Neural progenitor cell (in vitro differentiated cells): ENCODE measurements at regions not wholly inside any gene's neighbourhood (a gene's known extent, or its start where the extent isn't known, plus 50 kb on each side); places are given as distances from the start of the nearest gene placed in this dataset.

ENCODE experiments used
- DNase-seq: peaks from one replicate; pipeline ENCODE4 v3.0.0-alpha.2; 2016; ENCODE audit warnings: low spot score
- H2AFZ ChIP-seq: fragments of 200-600 bp; sonication (generic); replicated peaks from 2 replicates; pipeline ENCODE4 v1.6.1; 2016; ENCODE audit warnings: antibody characterized with exemption
- H3F3A ChIP-seq: fragments of 200-600 bp; sonication (generic); 2 replicates; pipeline ENCODE4 v1.6.1; 2016; ENCODE audit warnings: antibody characterized with exemption, low read depth
- H3K27ac ChIP-seq: fragments of 200-600 bp; sonication (generic); 2 replicates; pipeline ENCODE4 v1.5.1; 2016; ENCODE audit warnings: mild to moderate bottlenecking
- H3K27me3 ChIP-seq: fragments of 200-600 bp; sonication (generic); 2 replicates; pipeline ENCODE4 v1.6.1; 2016; ENCODE audit warnings: mild to moderate bottlenecking, moderate library complexity
- H3K36me3 ChIP-seq: fragments of 200-600 bp; sonication (generic); 2 replicates; pipeline ENCODE4 v1.5.1; 2016
- H3K4me1 ChIP-seq: fragments of 200-600 bp; sonication (generic); 2 replicates; pipeline ENCODE4 v1.6.1; 2016; ENCODE audit warnings: mixed run types
- H3K4me2 ChIP-seq: fragments of 200-600 bp; sonication (generic); 2 replicates; pipeline ENCODE4 v1.6.1; 2016
- H3K4me3 ChIP-seq: fragments of 200-600 bp; sonication (generic); 2 replicates; pipeline ENCODE4 v1.5.1; 2016
- H3K79me2 ChIP-seq: fragments of 200-600 bp; sonication (generic); 2 replicates; pipeline ENCODE4 v1.6.1; 2016; ENCODE audit warnings: low read depth
- H3K9ac ChIP-seq: fragments of 200-600 bp; sonication (generic); 2 replicates; pipeline ENCODE4 v1.6.1; 2016
- H3K9me3 ChIP-seq: fragments of 200-600 bp; sonication (generic); 2 replicates; pipeline ENCODE4 v1.5.1; 2016; ENCODE audit warnings: low read depth
- H4K20me1 ChIP-seq: fragments of 200-600 bp; sonication (generic); 2 replicates; pipeline ENCODE4 v1.6.1; 2016; ENCODE audit warnings: low read depth
- H3K27ac Mint-ChIP-seq: 3 replicates; pipeline ENCODE4 v1.8.0; 2021; ENCODE audit warnings: mixed read lengths
- H3K27me3 Mint-ChIP-seq: 2 replicates; pipeline ENCODE4 v1.8.0; 2022; ENCODE audit warnings: low read depth, mild to moderate bottlenecking, inconsistent platforms, moderate library complexity, mixed read lengths; ENCODE audit not compliant: insufficient read depth
- H3K36me3 Mint-ChIP-seq: 3 replicates; pipeline ENCODE4 v1.8.0; 2021; ENCODE audit warnings: mixed read lengths
- H3K4me1 Mint-ChIP-seq: 3 replicates; pipeline ENCODE4 v1.8.0; 2021; ENCODE audit warnings: mixed read lengths
- H3K4me3 Mint-ChIP-seq: 3 replicates; pipeline ENCODE4 v1.8.0; 2021; ENCODE audit warnings: mild to moderate bottlenecking, moderate library complexity, mixed read lengths
- H3K9me3 Mint-ChIP-seq: 3 replicates; pipeline ENCODE4 v1.8.0; 2020; ENCODE audit warnings: mixed read lengths
- EZH2 ChIP-seq: fragments of 200-600 bp; sonication (generic); IDR thresholded peaks from 2 replicates; pipeline ENCODE4 v1.6.1; 2017; ENCODE audit warnings: antibody characterized with exemption, mild to moderate bottlenecking, moderate library complexity
- EZH2phosphoT487 ChIP-seq: fragments of 200-600 bp; sonication (generic); IDR thresholded peaks from 2 replicates; pipeline ENCODE4 v1.6.1; 2017; ENCODE audit warnings: antibody characterized with exemption
- TF ChIP-seq, protein P1 (sequence below): fragments of 200-600 bp; sonication (generic); IDR thresholded peaks from 2 replicates; pipeline ENCODE4 v1.5.1; 2017; ENCODE audit warnings: antibody characterized with exemption, mild to moderate bottlenecking

DNA sequence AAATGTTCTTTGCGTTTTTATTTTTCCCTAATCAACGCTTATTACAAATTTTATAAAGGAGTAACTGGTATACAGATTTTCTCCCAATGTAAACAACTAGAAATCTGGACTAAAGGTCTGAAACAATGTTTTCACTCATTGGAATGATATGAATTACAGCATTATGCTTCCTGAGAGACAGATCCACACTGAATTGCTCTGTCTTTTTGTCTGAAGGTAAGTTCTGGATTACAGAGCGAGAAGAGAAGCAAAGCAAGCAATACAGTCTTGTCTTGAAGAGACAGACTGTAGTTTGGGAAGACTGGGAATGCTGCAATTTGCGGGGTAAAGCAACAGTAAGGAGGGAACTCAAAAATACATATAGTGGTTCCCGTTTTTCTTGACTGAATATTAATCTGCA lies 262.2 kb upstream of the PABPC4L start:
- no peaks in the 10 kb centered on the region for H3K4me1 ChIP-seq
- H3K9me3 ChIP-seq = no peaks in the 10 kb centered on the region
- H3K4me1 Mint-ChIP-seq = no peaks in the 10 kb centered on the region
- H3K27me3 Mint-ChIP-seq = peaks cover 5% of the 10 kb centered on the region
- H3K27ac Mint-ChIP-seq = no peak overlapping the region
- peak overlapping the region; percentile 38 for H2AFZ ChIP-seq
- no peak for TF ChIP-seq EZH2phosphoT487
- TF ChIP-seq, protein P1, sequence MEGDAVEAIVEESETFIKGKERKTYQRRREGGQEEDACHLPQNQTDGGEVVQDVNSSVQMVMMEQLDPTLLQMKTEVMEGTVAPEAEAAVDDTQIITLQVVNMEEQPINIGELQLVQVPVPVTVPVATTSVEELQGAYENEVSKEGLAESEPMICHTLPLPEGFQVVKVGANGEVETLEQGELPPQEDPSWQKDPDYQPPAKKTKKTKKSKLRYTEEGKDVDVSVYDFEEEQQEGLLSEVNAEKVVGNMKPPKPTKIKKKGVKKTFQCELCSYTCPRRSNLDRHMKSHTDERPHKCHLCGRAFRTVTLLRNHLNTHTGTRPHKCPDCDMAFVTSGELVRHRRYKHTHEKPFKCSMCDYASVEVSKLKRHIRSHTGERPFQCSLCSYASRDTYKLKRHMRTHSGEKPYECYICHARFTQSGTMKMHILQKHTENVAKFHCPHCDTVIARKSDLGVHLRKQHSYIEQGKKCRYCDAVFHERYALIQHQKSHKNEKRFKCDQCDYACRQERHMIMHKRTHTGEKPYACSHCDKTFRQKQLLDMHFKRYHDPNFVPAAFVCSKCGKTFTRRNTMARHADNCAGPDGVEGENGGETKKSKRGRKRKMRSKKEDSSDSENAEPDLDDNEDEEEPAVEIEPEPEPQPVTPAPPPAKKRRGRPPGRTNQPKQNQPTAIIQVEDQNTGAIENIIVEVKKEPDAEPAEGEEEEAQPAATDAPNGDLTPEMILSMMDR = no peak
- H3K79me2 ChIP-seq = no peaks in the 10 kb centered on the region
- no peak overlapping the region for H3K4me3 Mint-ChIP-seq
- no peaks in the 10 kb centered on the region for H3F3A ChIP-seq
- H3K27me3 ChIP-seq = no peaks in the 10 kb centered on the region
- no peaks in the 10 kb centered on the region for H4K20me1 ChIP-seq
- no peak overlapping the region for H3K4me3 ChIP-seq
- H3K9me3 Mint-ChIP-seq = peaks cover 14% of the 10 kb centered on the region
- H3K36me3 Mint-ChIP-seq = no peaks in the 10 kb centered on the region
- H3K36me3 ChIP-seq = no peaks in the 10 kb centered on the region
- no peak overlapping the region for H3K9ac ChIP-seq
- H3K27ac ChIP-seq = no peak overlapping the region
- H3K4me2 ChIP-seq = no peak overlapping the region
- DNase-seq = no peak

DNA sequence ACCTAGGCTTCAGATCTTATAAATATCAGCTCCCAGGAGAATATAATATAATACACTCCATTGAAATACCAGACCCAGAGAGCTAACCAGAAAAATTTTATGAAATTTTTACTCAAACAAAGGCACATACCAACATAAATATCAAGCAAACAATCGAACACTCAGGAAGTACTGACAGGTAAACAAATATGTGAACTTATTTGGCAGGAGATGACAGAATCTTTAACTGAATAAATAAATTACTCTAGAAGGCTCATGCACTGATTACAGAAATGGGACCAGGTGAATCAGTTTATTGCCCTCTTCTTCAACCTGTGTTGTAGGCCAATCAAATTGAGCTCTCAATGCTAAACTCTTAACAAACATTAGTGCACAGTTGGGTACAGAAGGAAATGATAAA lies 225.2 kb upstream of the PABPC4L start:
- no peak overlapping the region for H3K4me3 Mint-ChIP-seq
- H3K36me3 Mint-ChIP-seq = no peaks in the 10 kb centered on the region
- DNase-seq = no peak
- H3K27me3 ChIP-seq = no peaks in the 10 kb centered on the region
- H3K9me3 Mint-ChIP-seq = no peaks in the 10 kb centered on the region
- H3K27ac Mint-ChIP-seq = no peak overlapping the region
- H3K4me1 Mint-ChIP-seq = no peaks in the 10 kb centered on the region
- no peak overlapping the region for H2AFZ ChIP-seq
- H3K27ac ChIP-seq = no peak overlapping the region
- H3F3A ChIP-seq = no peaks in the 10 kb centered on the region
- no peaks in the 10 kb centered on the region for H3K4me1 ChIP-seq
- no peaks in the 10 kb centered on the region for H3K36me3 ChIP-seq
- no peaks in the 10 kb centered on the region for H3K9me3 ChIP-seq
- TF ChIP-seq EZH2 (no peak), EZH2phosphoT487 (no peak)
- TF ChIP-seq, protein P1 = no peak
- H3K9ac ChIP-seq = no peak overlapping the region
- no peak overlapping the region for H3K4me3 ChIP-seq
- no peaks in the 10 kb centered on the region for H3K27me3 Mint-ChIP-seq
- H3K79me2 ChIP-seq = no peaks in the 10 kb centered on the region
- H3K4me2 ChIP-seq = no peak overlapping the region
- H4K20me1 ChIP-seq = no peaks in the 10 kb centered on the region

DNA sequence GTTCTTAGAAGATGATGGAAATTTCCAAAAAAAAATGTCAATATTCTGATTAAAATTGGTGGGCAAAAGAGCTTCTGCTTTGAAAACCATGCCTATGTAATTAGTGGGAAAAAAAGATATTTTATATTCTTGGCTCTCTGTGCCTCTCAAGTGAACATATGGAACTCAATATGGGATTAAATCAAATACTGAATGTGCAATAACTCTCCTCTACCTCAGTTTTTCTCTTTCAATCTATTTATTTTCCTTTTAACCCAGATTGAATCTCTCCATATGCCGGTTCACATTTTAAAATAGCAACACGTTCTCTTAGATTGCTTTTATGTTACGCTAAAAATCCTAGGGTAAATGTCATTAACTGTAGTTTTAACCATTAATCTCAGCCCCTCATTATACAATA lies 224.2 kb upstream of the PABPC4L start:
- Histone ChIP-seq H3K4me1 (no peaks in the 10 kb centered on the region), H3K9ac (no peak overlapping the region), H4K20me1 (no peaks in the 10 kb centered on the region), H3K4me3 (no peak overlapping the region), H3K36me3 (no peaks in the 10 kb centered on the region), H3K9me3 (no peaks in the 10 kb centered on the region), H3K27ac (no peak overlapping the region), H3K79me2 (no peaks in the 10 kb centered on the region), H3F3A (no peaks in the 10 kb centered on the region), H2AFZ (no peak overlapping the region), H3K27me3 (no peaks in the 10 kb centered on the region), H3K4me2 (no peak overlapping the region)
- H3K9me3 Mint-ChIP-seq = no peaks in the 10 kb centered on the region
- TF ChIP-seq EZH2phosphoT487 (no peak), EZH2 (no peak)
- TF ChIP-seq, protein P1 = no peak
- H3K4me1 Mint-ChIP-seq = no peaks in the 10 kb centered on the region
- H3K4me3 Mint-ChIP-seq = no peak overlapping the region
- DNase-seq = no peak
- H3K36me3 Mint-ChIP-seq = no peaks in the 10 kb centered on the region
- no peak overlapping the region for H3K27ac Mint-ChIP-seq
- H3K27me3 Mint-ChIP-seq = no peaks in the 10 kb centered on the region

DNA sequence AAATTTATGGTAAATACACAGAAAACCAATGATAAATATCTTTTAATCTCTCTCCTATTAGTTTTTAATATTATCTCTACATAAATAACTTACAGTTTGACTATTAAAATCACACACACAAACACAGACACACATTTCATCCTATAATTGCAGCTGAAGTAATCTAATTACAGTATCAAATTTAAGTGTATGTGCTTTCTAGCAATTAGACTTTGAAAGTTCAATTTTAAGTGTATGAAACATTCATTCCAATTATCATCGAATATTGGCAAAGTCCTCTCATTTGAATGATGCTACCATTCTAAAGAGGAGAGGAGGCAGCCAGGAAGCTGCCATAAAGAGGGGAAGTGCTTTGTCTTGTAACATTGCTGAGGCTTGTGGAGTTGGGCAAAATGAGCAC lies 221.2 kb upstream of the PABPC4L start:
- TF ChIP-seq EZH2phosphoT487 (no peak), EZH2 (no peak)
- TF ChIP-seq, protein P1 = no peak
- no peaks in the 10 kb centered on the region for H3K36me3 Mint-ChIP-seq
- Histone ChIP-seq H3K4me3 (no peak overlapping the region), H4K20me1 (no peaks in the 10 kb centered on the region), H3K27me3 (no peaks in the 10 kb centered on the region), H3K4me2 (no peak overlapping the region), H3K27ac (no peak overlapping the region), H3F3A (no peaks in the 10 kb centered on the region), H3K4me1 (no peaks in the 10 kb centered on the region), H3K79me2 (no peaks in the 10 kb centered on the region), H3K36me3 (no peaks in the 10 kb centered on the region), H2AFZ (no peak overlapping the region), H3K9me3 (no peaks in the 10 kb centered on the region), H3K9ac (no peak overlapping the region)
- no peak for DNase-seq
- H3K27ac Mint-ChIP-seq = no peak overlapping the region
- H3K4me1 Mint-ChIP-seq = no peaks in the 10 kb centered on the region
- no peaks in the 10 kb centered on the region for H3K27me3 Mint-ChIP-seq
- H3K9me3 Mint-ChIP-seq = no peaks in the 10 kb centered on the region
- no peak overlapping the region for H3K4me3 Mint-ChIP-seq
